CD8-positive, alpha-beta memory T cell (primary cell): ENCODE measurements at regions not wholly inside any gene's neighbourhood (a gene's known extent, or its start where the extent isn't known, plus 50 kb on each side); places are given as distances from the start of the nearest gene placed in this dataset.
A peak's percentile ranks its signal among the peaks of the same experiment; 100 is the strongest.

ENCODE experiments used
- CTCF ChIA-PET: fragments of 350-600 bp; sonication (Branson Sonifier 250); formaldehyde crosslinking; loops from one replicate; lab custom pipeline; 2021; ENCODE audit warnings: antibody characterized with exemption; lab: Charles Lee
- POLR2A ChIA-PET: fragments of 350-600 bp; sonication (Branson Sonifier 250); formaldehyde crosslinking; loops from one replicate; lab custom pipeline; 2021; ENCODE audit warnings: antibody characterized with exemption; lab: Charles Lee
- DNase-seq, 5 donors: peaks; one replicate each; pipeline versions ENCODE4 v3.0.0 to v3.0.0-alpha.2; 2020 to 2022; ENCODE audit warnings: mixed read lengths in 1 of 5
- H3K27ac ChIP-seq: one replicate; pipeline ENCODE4 v1.7.0; 2013; ENCODE audit warnings: low read depth, mild to moderate bottlenecking, low read length, moderate library complexity
- H3K27me3 ChIP-seq: 2 replicates; pipeline ENCODE4 v1.7.0; 2013; ENCODE audit warnings: low read length, mild to moderate bottlenecking; ENCODE audit not compliant: insufficient read depth, poor library complexity, severe bottlenecking
- H3K36me3 ChIP-seq: 2 replicates; pipeline ENCODE4 v1.7.0; 2013; ENCODE audit warnings: mild to moderate bottlenecking, low read length, moderate library complexity; ENCODE audit not compliant: insufficient read depth
- H3K4me1 ChIP-seq: 2 replicates; pipeline ENCODE4 v1.7.0; 2013; ENCODE audit warnings: mild to moderate bottlenecking, low read length, moderate library complexity; ENCODE audit not compliant: insufficient read depth
- H3K4me3 ChIP-seq: 2 replicates; pipeline ENCODE4 v1.7.0; 2013; ENCODE audit warnings: mild to moderate bottlenecking, low read length
- H3K9me3 ChIP-seq: 2 replicates; pipeline ENCODE4 v1.7.0; 2013; ENCODE audit warnings: mild to moderate bottlenecking, low read length
- H3K27ac Mint-ChIP-seq, 8 donors: one replicate each; pipeline ENCODE4 v1.8.0; 2020 to 2021; ENCODE audit warnings: mixed read lengths in 8 of 8, mild to moderate bottlenecking in 6 of 8, inconsistent platforms in 3 of 8, moderate library complexity in 3 of 8
- H3K27me3 Mint-ChIP-seq, 2 donors: one replicate each; pipeline ENCODE4 v1.8.0; 2020 to 2021; ENCODE audit warnings: mixed read lengths in 2 of 2, mild to moderate bottlenecking in 1 of 2, moderate library complexity in 1 of 2
- H3K36me3 Mint-ChIP-seq, 3 donors: one replicate each; pipeline ENCODE4 v1.8.0; 2020 to 2021; ENCODE audit warnings: mixed read lengths in 3 of 3, inconsistent platforms in 1 of 3, mild to moderate bottlenecking in 1 of 3
- H3K4me1 Mint-ChIP-seq, 3 donors: one replicate each; pipeline ENCODE4 v1.8.0; 2020 to 2021; ENCODE audit warnings: mixed read lengths in 3 of 3, inconsistent platforms in 1 of 3, mild to moderate bottlenecking in 1 of 3
- H3K4me3 Mint-ChIP-seq, 7 donors: one replicate each; pipeline ENCODE4 v1.8.0; 2020 to 2021; ENCODE audit warnings: mixed read lengths in 7 of 7, mild to moderate bottlenecking in 6 of 7, moderate library complexity in 4 of 7, inconsistent platforms in 2 of 7
- H3K9me3 Mint-ChIP-seq, 5 donors: one replicate each; pipeline ENCODE4 v1.8.0; 2020 to 2022; ENCODE audit warnings: mixed read lengths in 5 of 5, mild to moderate bottlenecking in 3 of 5, moderate library complexity in 2 of 5, inconsistent platforms in 1 of 5

GRCh38 chrX:46447384-46447783 lies 97.8 kb downstream of the ZNF674 start:
- Mint-ChIP-seq H3K36me3 (peaks cover 0 to 28% (median 1%) of the 10 kb centered on the region in 3 donors), H3K4me3 (peak overlapping the region; percentile 81 to 94 (median 85))
- POLR2A ChIA-PET: no interaction called here

GRCh38 chrX:46446727-46447378 lies 98.4 kb downstream of the ZNF674 start:
- no peaks in the 10 kb centered on the region for H3K9me3 Mint-ChIP-seq
- no peaks in the 10 kb centered on the region for H3K9me3 ChIP-seq
- H3K4me3 ChIP-seq: peak overlapping the region; percentile 83
- peaks cover 6 to 24% (median 8%) of the 10 kb centered on the region in 3 donors for H3K4me1 Mint-ChIP-seq
- H3K36me3 ChIP-seq: no peaks in the 10 kb centered on the region
- peak overlapping the region; percentile 87 to 96 (median 95) for H3K27ac Mint-ChIP-seq
- DNase-seq: peak; percentile 80 to 91 (median 84)
- peaks cover 0 to 22% (median 0%) of the 10 kb centered on the region in 3 donors for H3K36me3 Mint-ChIP-seq
- H3K4me3 Mint-ChIP-seq: peak overlapping the region; percentile 81 to 94 (median 85)
- ChIA-PET POLR2A (no interaction called here), CTCF (no interaction called here)
- H3K4me1 ChIP-seq: peaks cover 6% of the 10 kb centered on the region
- H3K27me3 ChIP-seq: no peaks in the 10 kb centered on the region
- H3K27ac ChIP-seq: peak overlapping the region; percentile 79
- H3K27me3 Mint-ChIP-seq: peaks cover 0 to 6% of the 10 kb centered on the region in 2 donors

More at GRCh38 chrX:46447384-46447783, 97.8 kb downstream of the ZNF674 start:
- Histone ChIP-seq H3K27ac (peak overlapping the region; percentile 79), H3K9me3 (no peaks in the 10 kb centered on the region), H3K4me3 (peak overlapping the region; percentile 83), H3K4me1 (peaks cover 6% of the 10 kb centered on the region), H3K27me3 (no peaks in the 10 kb centered on the region), H3K36me3 (no peaks in the 10 kb centered on the region)
- CTCF ChIA-PET: no interaction called here
- Mint-ChIP-seq H3K27ac (peak overlapping the region; percentile 87 to 96 (median 95)), H3K27me3 (peaks cover 0 to 6% of the 10 kb centered on the region in 2 donors), H3K9me3 (no peaks in the 10 kb centered on the region), H3K4me1 (peaks cover 6 to 29% (median 12%) of the 10 kb centered on the region in 3 donors)
- no peak for DNase-seq

GRCh38 chrX:46444011-46444410 lies 101.2 kb downstream of the ZNF674 start:
- ChIA-PET POLR2A (no interaction called here), CTCF (no interaction called here)
- Mint-ChIP-seq H3K36me3 (peaks cover 0 to 8% (median 1%) of the 10 kb centered on the region in 3 donors), H3K4me3 (no peak overlapping the region), H3K9me3 (no peaks in the 10 kb centered on the region), H3K27ac (no peak overlapping the region), H3K4me1 (peaks cover 6 to 16% (median 8%) of the 10 kb centered on the region in 3 donors), H3K27me3 (peaks cover 0 to 6% of the 10 kb centered on the region in 2 donors)
- Histone ChIP-seq H3K9me3 (no peaks in the 10 kb centered on the region), H3K27ac (no peak overlapping the region), H3K4me1 (peaks cover 6% of the 10 kb centered on the region), H3K36me3 (no peaks in the 10 kb centered on the region), H3K4me3 (no peak overlapping the region), H3K27me3 (no peaks in the 10 kb centered on the region)
- no peak for DNase-seq

- no peak overlapping the region for H3K27ac ChIP-seq
- peaks cover 0 to 1% (median 0%) of the 10 kb centered on the region in 3 donors for H3K36me3 Mint-ChIP-seq
- no peaks in the 10 kb centered on the region for H3K4me1 Mint-ChIP-seq
- H3K27me3 Mint-ChIP-seq: peaks cover 0 to 7% of the 10 kb centered on the region in 2 donors
- no peaks in the 10 kb centered on the region for H3K9me3 Mint-ChIP-seq
- no peaks in the 10 kb centered on the region for H3K36me3 ChIP-seq
- no peaks in the 10 kb centered on the region for H3K4me1 ChIP-seq
- no peaks in the 10 kb centered on the region for H3K9me3 ChIP-seq
- H3K27me3 ChIP-seq: no peaks in the 10 kb centered on the region
- ChIA-PET POLR2A (no interaction called here), CTCF (no interaction called here)
- DNase-seq: no peak
- no peak overlapping the region for H3K4me3 ChIP-seq
- H3K4me3 Mint-ChIP-seq: no peak overlapping the region
- no peak overlapping the region for H3K27ac Mint-ChIP-seq
These were observed 108.5 kb downstream of the ZNF674 start for GRCh38 chrX:46436744-46437143.

- H3K4me1 Mint-ChIP-seq: no peaks in the 10 kb centered on the region
- no peaks in the 10 kb centered on the region for H3K27me3 ChIP-seq
- H3K4me1 ChIP-seq: no peaks in the 10 kb centered on the region
- no peak overlapping the region for H3K27ac Mint-ChIP-seq
- H3K27ac ChIP-seq: no peak overlapping the region
- peaks cover 0 to 7% of the 10 kb centered on the region in 2 donors for H3K27me3 Mint-ChIP-seq
- CTCF ChIA-PET: no interaction called here
- H3K9me3 Mint-ChIP-seq: no peaks in the 10 kb centered on the region
- POLR2A ChIA-PET: no interaction called here
- no peak for DNase-seq
- no peaks in the 10 kb centered on the region for H3K36me3 Mint-ChIP-seq
- H3K4me3 Mint-ChIP-seq: no peak overlapping the region
- H3K4me3 ChIP-seq: no peak overlapping the region
- no peaks in the 10 kb centered on the region for H3K36me3 ChIP-seq
- no peaks in the 10 kb centered on the region for H3K9me3 ChIP-seq
These were observed 111.3 kb downstream of the ZNF674 start for GRCh38 chrX:46433892-46434291.

- ChIA-PET CTCF (interaction anchor here (0.8 to 2.3 kb wide), 5 partner anchors 10 to 896 kb away, joined by 3 to 9 read pairs (median 3); no protein-coding TSS in a partner anchor), POLR2A (no interaction called here)
- no peaks in the 10 kb centered on the region for H3K27me3 ChIP-seq
These were observed 136.4 kb downstream of the ZNF674 start for GRCh38 chrX:46408553-46409407.

GRCh38 chrX:46407753-46408130 lies 137.5 kb downstream of the ZNF674 start:
- H3K4me1 ChIP-seq: no peaks in the 10 kb centered on the region

More at GRCh38 chrX:46408553-46409407, 136.4 kb downstream of the ZNF674 start:
- no peak overlapping the region for H3K27ac Mint-ChIP-seq
- no peaks in the 10 kb centered on the region for H3K4me1 ChIP-seq
- H3K36me3 Mint-ChIP-seq: no peaks in the 10 kb centered on the region
- H3K27me3 Mint-ChIP-seq: no peaks in the 10 kb centered on the region
- H3K4me3 Mint-ChIP-seq: no peak overlapping the region
- H3K27ac ChIP-seq: no peak overlapping the region
- peaks cover 0 to 3% (median 3%) of the 10 kb centered on the region in 3 donors for H3K4me1 Mint-ChIP-seq
- no peak overlapping the region for H3K4me3 ChIP-seq
- no peaks in the 10 kb centered on the region for H3K9me3 ChIP-seq
- no peaks in the 10 kb centered on the region for H3K9me3 Mint-ChIP-seq
- DNase-seq: peak; percentile 35 to 67 (median 39)
- H3K36me3 ChIP-seq: no peaks in the 10 kb centered on the region

More at GRCh38 chrX:46407753-46408130, 137.5 kb downstream of the ZNF674 start:
- Mint-ChIP-seq H3K27me3 (no peaks in the 10 kb centered on the region), H3K27ac (no peak overlapping the region), H3K9me3 (no peaks in the 10 kb centered on the region), H3K36me3 (no peaks in the 10 kb centered on the region), H3K4me1 (peaks cover 0 to 3% (median 3%) of the 10 kb centered on the region in 3 donors), H3K4me3 (no peak overlapping the region)
- ChIA-PET CTCF (interaction anchor here (1.2 to 2.3 kb wide), 2 partner anchors 9 to 31 kb away, joined by 3 to 9 read pairs; no protein-coding TSS in a partner anchor), POLR2A (no interaction called here)
- H3K27me3 ChIP-seq: no peaks in the 10 kb centered on the region
- DNase-seq: no peak
- H3K36me3 ChIP-seq: no peaks in the 10 kb centered on the region
- no peaks in the 10 kb centered on the region for H3K9me3 ChIP-seq
- no peak overlapping the region for H3K27ac ChIP-seq
- no peak overlapping the region for H3K4me3 ChIP-seq
